ENCODE measurements at regions not wholly inside any gene's neighbourhood (a gene's known extent, or its start where the extent isn't known, plus 50 kb on each side); places are given as distances from the start of the nearest gene placed in this dataset.

- H3K4me3 ChIP-seq (ENCODE audit: low read depth, poor library complexity, severe bottlenecking), result no peak overlapping the region
- TF ChIP-seq POLR2A (IDR thresholded peaks at IDR 0.05), result no peak
- TF ChIP-seq, protein P1, sequence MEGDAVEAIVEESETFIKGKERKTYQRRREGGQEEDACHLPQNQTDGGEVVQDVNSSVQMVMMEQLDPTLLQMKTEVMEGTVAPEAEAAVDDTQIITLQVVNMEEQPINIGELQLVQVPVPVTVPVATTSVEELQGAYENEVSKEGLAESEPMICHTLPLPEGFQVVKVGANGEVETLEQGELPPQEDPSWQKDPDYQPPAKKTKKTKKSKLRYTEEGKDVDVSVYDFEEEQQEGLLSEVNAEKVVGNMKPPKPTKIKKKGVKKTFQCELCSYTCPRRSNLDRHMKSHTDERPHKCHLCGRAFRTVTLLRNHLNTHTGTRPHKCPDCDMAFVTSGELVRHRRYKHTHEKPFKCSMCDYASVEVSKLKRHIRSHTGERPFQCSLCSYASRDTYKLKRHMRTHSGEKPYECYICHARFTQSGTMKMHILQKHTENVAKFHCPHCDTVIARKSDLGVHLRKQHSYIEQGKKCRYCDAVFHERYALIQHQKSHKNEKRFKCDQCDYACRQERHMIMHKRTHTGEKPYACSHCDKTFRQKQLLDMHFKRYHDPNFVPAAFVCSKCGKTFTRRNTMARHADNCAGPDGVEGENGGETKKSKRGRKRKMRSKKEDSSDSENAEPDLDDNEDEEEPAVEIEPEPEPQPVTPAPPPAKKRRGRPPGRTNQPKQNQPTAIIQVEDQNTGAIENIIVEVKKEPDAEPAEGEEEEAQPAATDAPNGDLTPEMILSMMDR (IDR thresholded peaks at IDR 0.05), result no peak
- WGBS, 2 donors, result 0 to 8% methylated on average over 1 of the region's 1 CpG
- DNase-seq (ENCODE audit: low spot score in 2 of 2), result no peak
- intact Hi-C loops (cut with DNase I; ENCODE audit: low total_unique reads), result no loop called here
These were observed 183.2 kb upstream of the STAC start for GRCh38 chr3:36197151-36197550.

GRCh38 chr3:36201546-36201945 is 178.8 kb upstream of the STAC start:
- no peak for TF ChIP-seq POLR2A (IDR thresholded peaks at IDR 0.05)
- TF ChIP-seq, protein P1 (IDR thresholded peaks at IDR 0.05), result no peak
- no peak overlapping the region for H3K4me3 ChIP-seq (ENCODE audit: low read depth, poor library complexity, severe bottlenecking)
- intact Hi-C loops (cut with DNase I; ENCODE audit: low total_unique reads), result no loop called here
- no peak for DNase-seq (ENCODE audit: low spot score in 2 of 2)

DNA sequence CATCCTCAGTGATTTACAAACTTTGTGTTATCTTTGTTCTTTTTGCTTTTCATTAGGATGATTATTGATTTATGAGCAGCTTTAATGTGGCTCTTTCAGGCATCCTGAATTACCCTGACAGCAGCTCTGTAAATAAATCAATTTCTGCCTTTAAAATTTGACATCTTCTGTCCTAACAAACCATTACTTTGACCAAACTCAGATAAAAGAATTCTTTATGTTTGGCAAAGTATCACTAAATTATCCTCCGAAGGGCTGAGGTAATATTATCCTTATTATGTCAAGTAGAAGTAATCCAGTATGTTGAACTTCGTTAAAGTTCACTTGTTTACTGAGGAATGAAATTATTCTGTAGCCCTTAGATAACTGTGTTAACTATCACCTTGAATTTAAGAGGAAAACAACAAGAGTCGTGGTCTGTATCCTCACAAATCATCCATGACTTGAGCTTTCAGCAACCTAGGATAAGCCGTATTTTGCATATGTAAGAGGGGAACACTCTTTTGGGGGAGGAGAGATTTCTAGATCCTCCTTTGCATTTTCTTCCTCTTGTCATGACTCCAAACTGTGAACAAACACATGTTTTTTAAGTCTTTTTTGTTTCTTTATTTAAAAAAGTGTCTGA is 173.2 kb upstream of the STAC start:
- no peak for DNase-seq (ENCODE audit: low spot score in 2 of 2)
- WGBS, 2 donors, result 38 to 43% methylated on average over 4 of the region's 4 CpGs
- H3K4me3 ChIP-seq (ENCODE audit: low read depth, poor library complexity, severe bottlenecking), result no peak overlapping the region
- intact Hi-C loops (cut with DNase I; ENCODE audit: low total_unique reads), result no loop called here
- TF ChIP-seq, protein P1 (IDR thresholded peaks at IDR 0.05), result no peak
- no peak for TF ChIP-seq POLR2A (IDR thresholded peaks at IDR 0.05)

DNA sequence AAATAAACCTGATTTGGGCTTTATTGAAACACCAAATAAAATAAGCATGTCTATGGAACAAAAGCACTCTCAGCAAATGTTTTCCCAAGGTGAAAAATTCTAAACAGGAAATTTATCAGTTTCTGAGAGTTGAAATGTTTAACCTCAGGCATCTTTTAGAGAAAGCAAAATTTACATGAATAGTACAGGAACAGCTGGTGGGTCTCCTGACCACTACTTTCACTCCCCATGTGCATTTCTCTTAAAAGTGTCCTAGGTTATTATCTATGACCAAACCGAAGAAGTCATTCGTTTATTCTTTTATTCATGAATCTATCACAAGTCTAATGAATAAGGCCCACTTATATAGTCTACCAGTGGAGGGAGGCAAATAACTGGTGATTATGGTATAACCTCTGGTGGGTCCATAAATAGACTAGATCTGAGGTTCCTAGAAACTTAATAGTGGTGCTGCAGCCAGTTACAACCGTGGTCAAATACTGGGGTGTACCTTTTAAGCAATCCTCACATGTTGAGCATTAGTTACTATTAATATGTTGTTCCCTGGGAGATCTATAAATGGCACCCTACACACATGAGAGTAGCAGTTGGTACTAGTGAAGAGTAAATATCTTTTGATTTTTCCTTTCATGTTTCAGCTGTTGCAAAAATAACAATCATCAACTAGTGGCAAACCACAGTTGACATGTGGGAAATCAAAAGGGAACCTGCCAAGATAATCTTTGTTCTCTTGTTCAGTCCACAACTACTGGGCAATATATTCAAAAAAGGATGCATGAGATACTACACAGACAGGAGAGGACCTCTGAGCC is 169.3 kb upstream of the STAC start:
- intact Hi-C loops (cut with DNase I; ENCODE audit: low total_unique reads), result no loop called here
- H3K4me3 ChIP-seq (ENCODE audit: low read depth, poor library complexity, severe bottlenecking), result no peak overlapping the region
- 78 to 84% methylated on average over 3 of the region's 3 CpGs for WGBS, 2 donors

GRCh38 chr3:36211652-36211999 is 168.7 kb upstream of the STAC start:
- TF ChIP-seq, protein P1 (IDR thresholded peaks at IDR 0.05), result no peak
- TF ChIP-seq POLR2A (IDR thresholded peaks at IDR 0.05), result no peak
- intact Hi-C loops (cut with DNase I; ENCODE audit: low total_unique reads), result no loop called here
- no peak overlapping the region for H3K4me3 ChIP-seq (ENCODE audit: low read depth, poor library complexity, severe bottlenecking)
- DNase-seq (ENCODE audit: low spot score in 2 of 2), result no peak

More for the DNA sequence above, 169.3 kb upstream of the STAC start:
- TF ChIP-seq POLR2A (IDR thresholded peaks at IDR 0.05), result no peak
- TF ChIP-seq, protein P1 (IDR thresholded peaks at IDR 0.05), result no peak
- DNase-seq (ENCODE audit: low spot score in 2 of 2), result no peak

All from lower leg skin (tissue), 4 donors.